ENCODE measurements at regions not wholly inside any gene's neighbourhood (a gene's known extent, or its start where the extent isn't known, plus 50 kb on each side); places are given as distances from the start of the nearest gene placed in this dataset.

- TF ChIP-seq, protein P1, sequence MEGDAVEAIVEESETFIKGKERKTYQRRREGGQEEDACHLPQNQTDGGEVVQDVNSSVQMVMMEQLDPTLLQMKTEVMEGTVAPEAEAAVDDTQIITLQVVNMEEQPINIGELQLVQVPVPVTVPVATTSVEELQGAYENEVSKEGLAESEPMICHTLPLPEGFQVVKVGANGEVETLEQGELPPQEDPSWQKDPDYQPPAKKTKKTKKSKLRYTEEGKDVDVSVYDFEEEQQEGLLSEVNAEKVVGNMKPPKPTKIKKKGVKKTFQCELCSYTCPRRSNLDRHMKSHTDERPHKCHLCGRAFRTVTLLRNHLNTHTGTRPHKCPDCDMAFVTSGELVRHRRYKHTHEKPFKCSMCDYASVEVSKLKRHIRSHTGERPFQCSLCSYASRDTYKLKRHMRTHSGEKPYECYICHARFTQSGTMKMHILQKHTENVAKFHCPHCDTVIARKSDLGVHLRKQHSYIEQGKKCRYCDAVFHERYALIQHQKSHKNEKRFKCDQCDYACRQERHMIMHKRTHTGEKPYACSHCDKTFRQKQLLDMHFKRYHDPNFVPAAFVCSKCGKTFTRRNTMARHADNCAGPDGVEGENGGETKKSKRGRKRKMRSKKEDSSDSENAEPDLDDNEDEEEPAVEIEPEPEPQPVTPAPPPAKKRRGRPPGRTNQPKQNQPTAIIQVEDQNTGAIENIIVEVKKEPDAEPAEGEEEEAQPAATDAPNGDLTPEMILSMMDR (IDR thresholded peaks at IDR 0.05 in 4 of 5, conservative IDR thresholded peaks at IDR 0.05 in 1 of 5) = no peak
- no peak for TF ChIP-seq POLR2A (IDR thresholded peaks at IDR 0.05)
These were observed 480.7 kb downstream of the RPS29 start for GRCh38 chr14:49105512-49105911.

Measured in gastrocnemius medialis (tissue), 4 donors.